HepG2 (cell line): ENCODE measurements at regions not wholly inside any gene's neighbourhood (a gene's known extent, or its start where the extent isn't known, plus 50 kb on each side); places are given as distances from the start of the nearest gene placed in this dataset.

Experiments
- ATAC-seq: fragments of 200-7000 bp; cut with Tn5 transposase; 3 replicates; pipeline ENCODE4 v1.9.1; 2020; ENCODE audit warnings: mild to moderate bottlenecking, moderate library complexity
- BruUV-seq: library from RNA; stranded (reverse); fragments of 400-500 nt; replicated peaks from 2 replicates; lab custom pipeline; 2021; lab: Mats Ljungman, UMichigan
- CTCF ChIA-PET: fragments of 300-600 bp; formaldehyde crosslinking; extraction: SDS; loops from one replicate; lab custom pipeline; 2021; ENCODE audit warnings: low total read pairs, inconsistent platforms, low intra/inter-chr PET ratio; lab: Yijun Ruan, JAX
- POLR2A ChIA-PET: fragments of 350-600 bp; sonication (Branson Sonifier 250); formaldehyde crosslinking; loops from one replicate; lab custom pipeline; 2020; ENCODE audit warnings: antibody characterized with exemption, inconsistent platforms; lab: Yijun Ruan, JAX
- DNase-seq: peaks from one replicate; pipeline ENCODE4 v3.0.0-alpha.2; 2015; ENCODE audit warnings: low spot score
- FAIRE-seq: peaks from 3 replicates; lab custom pipeline; 2011; peaks lifted over from hg19 to GRCh38; lab: Jason Lieb, UNC
- H2AFZ ChIP-seq: one replicate; pipeline ENCODE4 v1.6.1; 2011; ENCODE audit warnings: low read length, inconsistent platforms
- H3K27ac ChIP-seq: fragments of 300-600 bp; 3 replicates; pipeline ENCODE4 v1.8.0; 2011; ENCODE audit warnings: mixed run types, mild to moderate bottlenecking, mixed read lengths, low read length, inconsistent platforms; ENCODE audit not compliant: insufficient read depth; ENCODE audit errors: extremely low read length
- H3K27me3 ChIP-seq, 2 experiments: fragments of 200-600 bp in 1 of 2; 2 replicates in 1 of 2; 3 replicates in 1 of 2; pipeline versions ENCODE4 v1.6.0 to v1.8.0; 2011; ENCODE audit warnings: low read length in 2 of 2, mild to moderate bottlenecking in 2 of 2, moderate library complexity in 2 of 2, inconsistent platforms in 1 of 2; ENCODE audit not compliant: insufficient read depth in 2 of 2, control insufficient read depth in 1 of 2
- H3K36me3 ChIP-seq, 2 experiments: fragments of 200-600 bp in 1 of 2; replicated peaks in 1 of 2; 2 replicates in 1 of 2; 3 replicates in 1 of 2; pipeline versions ENCODE4 v1.5.1 to v1.8.0; 2011; ENCODE audit warnings: low read length in 2 of 2, inconsistent platforms in 1 of 2; ENCODE audit not compliant: insufficient read depth in 2 of 2, control insufficient read depth in 1 of 2
- H3K4me1 ChIP-seq: 2 replicates; pipeline ENCODE4 v1.5.1; 2012; ENCODE audit warnings: low read length, inconsistent platforms; ENCODE audit not compliant: insufficient read depth
- H3K4me2 ChIP-seq: 2 replicates; pipeline ENCODE4 v1.6.0; 2011; ENCODE audit warnings: low read depth, low read length, inconsistent platforms
- H3K4me3 ChIP-seq, 3 experiments: fragments of 200-600 bp in 1 of 3; sonication (generic), shearing (Covaris generic) in 1 of 3; replicated peaks in 1 of 3; 2 replicates each; pipeline ENCODE4 v1.5.1; 2011 to 2016; ENCODE audit warnings: low read length in 3 of 3, inconsistent platforms in 2 of 3, low read depth in 2 of 3, mild to moderate bottlenecking in 2 of 3, control low read depth in 1 of 3, mixed read lengths in 1 of 3; ENCODE audit not compliant: insufficient read depth in 1 of 3
- H3K79me2 ChIP-seq: one replicate; pipeline ENCODE4 v1.6.1; 2011; ENCODE audit warnings: low read length, inconsistent platforms; ENCODE audit not compliant: insufficient read depth
- H3K9ac ChIP-seq: 2 replicates; pipeline ENCODE4 v1.6.0; 2011; ENCODE audit warnings: mild to moderate bottlenecking, low read depth, low read length, inconsistent platforms; ENCODE audit not compliant: insufficient read depth
- H3K9me3 ChIP-seq: 2 replicates; pipeline ENCODE4 v1.5.1; 2012; ENCODE audit warnings: mild to moderate bottlenecking, low read length
- H4K20me1 ChIP-seq: 2 replicates; pipeline ENCODE4 v1.6.0; 2011; ENCODE audit warnings: inconsistent platforms, mild to moderate bottlenecking, low read length, moderate library complexity; ENCODE audit not compliant: insufficient read depth
- FOSL2 ChIP-seq: sonication (generic); formaldehyde crosslinking; IDR thresholded peaks from 2 replicates; pipeline ENCODE4 v1.4.0; 2020; ENCODE audit warnings: missing genetic modification reagents
- FOXC1 ChIP-seq: sonication (generic); formaldehyde crosslinking; IDR thresholded peaks from 2 replicates; pipeline ENCODE4 v1.8.0; 2022; ENCODE audit warnings: mild to moderate bottlenecking, missing genetic modification reagents, borderline replicate concordance
- GZF1 ChIP-seq: sonication (generic); formaldehyde crosslinking; IDR thresholded peaks from 2 replicates; pipeline ENCODE4 v1.5.1; 2020; ENCODE audit warnings: mild to moderate bottlenecking, missing genetic modification reagents
- RFX3 ChIP-seq: IDR thresholded peaks from 2 replicates; pipeline ENCODE4 v1.6.1; 2016; ENCODE audit warnings: missing biosample characterization, missing genetic modification reagents
- SP2 ChIP-seq: sonication (generic); formaldehyde crosslinking; IDR thresholded peaks from 2 replicates; pipeline ENCODE4 v1.5.1; 2020; ENCODE audit warnings: mild to moderate bottlenecking, missing genetic modification reagents
- TCF12 ChIP-seq, 2 experiments: fragments of 450-650 bp in 1 of 2; sonication (generic) in 1 of 2; formaldehyde crosslinking in 1 of 2; IDR thresholded peaks; 2 replicates each; pipeline versions ENCODE4 v1.6.1 to v1.8.0; 2017 to 2022; ENCODE audit warnings: antibody characterized with exemption in 1 of 2, mild to moderate bottlenecking in 1 of 2, missing genetic modification reagents in 1 of 2, moderate library complexity in 1 of 2
- ZBTB7A ChIP-seq: sonication (generic); formaldehyde crosslinking; IDR thresholded peaks from 2 replicates; pipeline ENCODE4 v1.8.0; 2022; ENCODE audit warnings: mild to moderate bottlenecking, missing genetic modification reagents
- ZFP37 ChIP-seq: sonication (generic); formaldehyde crosslinking; IDR thresholded peaks from 2 replicates; pipeline ENCODE4 v1.4.0; 2020; ENCODE audit warnings: missing genetic modification reagents, borderline replicate concordance
- WGBS: methylation state at CpG from one replicate; pipeline ENCODE4 v1.1.6; 2017; ENCODE audit warnings: low lambda C conversion rate; 5-methylcytosine and 5-hydroxymethylcytosine counted together
- in situ Hi-C: cut with HindIII; loops from 2 replicates; pipeline ENCODE4 v1.10.0; 2017; ENCODE audit warnings: low pct_unique_long_range_greater_than_20kb; ENCODE audit not compliant: extremely low pct_ligation_motif_present
- intact Hi-C: fragments of 100-400 bp; cut with micrococcal nuclease; formaldehyde crosslinking; loops from one replicate; pipeline ENCODE4 v1.10.0; 2022; ENCODE audit not compliant: unreplicated experiment
- TF ChIP-seq, protein P1 (sequence below): sonication (generic); formaldehyde crosslinking; IDR thresholded peaks from 2 replicates; pipeline ENCODE4 v1.4.0; 2020; ENCODE audit warnings: mild to moderate bottlenecking, missing genetic modification reagents

DNA sequence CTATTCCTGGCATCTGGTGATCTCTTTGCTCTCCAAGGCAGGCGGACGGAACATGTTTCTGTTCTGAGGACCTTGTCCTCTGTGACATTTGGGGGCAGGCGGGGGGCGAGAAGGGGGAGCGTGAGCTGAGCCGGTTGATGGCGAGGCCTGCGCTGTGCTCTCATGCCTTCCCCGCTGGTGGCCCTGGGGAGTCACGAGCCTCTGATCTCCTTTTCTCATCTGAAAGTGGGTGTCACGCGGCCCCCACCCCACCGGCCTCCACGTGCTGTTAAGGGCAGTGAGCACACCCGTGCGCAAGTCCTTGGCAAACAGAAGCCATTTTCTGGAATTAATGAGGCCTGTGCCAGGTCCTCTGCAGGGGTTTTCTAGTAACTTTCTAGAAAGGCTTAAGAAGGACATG is 102.8 kb upstream of the ACTRT2 start:
- 38% methylated on average over 10 of the region's 16 CpGs for WGBS
- no TSS peak for BruUV-seq
- H4K20me1 ChIP-seq, result no peaks in the 10 kb centered on the region
- H3K4me1 ChIP-seq, result no peaks in the 10 kb centered on the region
- no peak overlapping the region for H2AFZ ChIP-seq
- no peak for FAIRE-seq
- ATAC-seq, result no peak
- H3K79me2 ChIP-seq, result no peaks in the 10 kb centered on the region
- TF ChIP-seq FOSL2 (no peak), RFX3 (CRISPR knock-in tag) (no peak)
- in situ Hi-C loops, result no loop called here
- POLR2A ChIA-PET, result no interaction called here
- H3K27ac ChIP-seq, result no peak overlapping the region
- H3K9ac ChIP-seq, result no peak overlapping the region
- H3K36me3 ChIP-seq, result no peaks in the 10 kb centered on the region
- H3K9me3 ChIP-seq, result no peaks in the 10 kb centered on the region
- H3K27me3 ChIP-seq, result peaks cover 6 to 61% of the 10 kb centered on the region in 2 experiments; a peak in 4 of 5 replicates
- CTCF ChIA-PET, result no interaction called here
- no peak for DNase-seq
- H3K4me2 ChIP-seq, result no peak overlapping the region
- intact Hi-C loops, result no loop called here
- H3K4me3 ChIP-seq, result no peak overlapping the region

GRCh38 chr1:2919841-2920240 is 101.4 kb upstream of the ACTRT2 start:
- H4K20me1 ChIP-seq, result no peaks in the 10 kb centered on the region
- ChIA-PET CTCF (no interaction called here), POLR2A (no interaction called here)
- no peaks in the 10 kb centered on the region for H3K4me1 ChIP-seq
- intact Hi-C loops, result no loop called here
- H2AFZ ChIP-seq, result no peak overlapping the region
- no peak overlapping the region for H3K4me2 ChIP-seq
- no peaks in the 10 kb centered on the region for H3K9me3 ChIP-seq
- TF ChIP-seq ZFP37 (CRISPR knock-in tag), result no peak
- TF ChIP-seq ZBTB7A (CRISPR knock-in tag), result no peak
- no peak for TF ChIP-seq TCF12 (IDR thresholded peaks at IDR 0.05)
- TF ChIP-seq TCF12 (CRISPR knock-in tag; IDR thresholded peaks at IDR 0.05), result no peak
- TF ChIP-seq, protein P1, sequence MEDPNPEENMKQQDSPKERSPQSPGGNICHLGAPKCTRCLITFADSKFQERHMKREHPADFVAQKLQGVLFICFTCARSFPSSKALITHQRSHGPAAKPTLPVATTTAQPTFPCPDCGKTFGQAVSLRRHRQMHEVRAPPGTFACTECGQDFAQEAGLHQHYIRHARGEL (CRISPR knock-in tag), result no peak
- TF ChIP-seq SP2 (CRISPR knock-in tag), result no peak
- no peak for TF ChIP-seq FOXC1 (CRISPR knock-in tag)
- TF ChIP-seq GZF1 (CRISPR knock-in tag), result no peak
- FAIRE-seq, result no peak
- DNase-seq, result no peak
- in situ Hi-C loops, result no loop called here
- ATAC-seq, result no peak
- no TSS peak for BruUV-seq
- WGBS, result 30% methylated on average over 8 of the region's 17 CpGs
- no peak overlapping the region for H3K4me3 ChIP-seq
- H3K36me3 ChIP-seq, result no peaks in the 10 kb centered on the region
- H3K79me2 ChIP-seq, result no peaks in the 10 kb centered on the region
- H3K9ac ChIP-seq, result no peak overlapping the region
- H3K27me3 ChIP-seq, result peaks cover 12 to 69% of the 10 kb centered on the region in 2 experiments; a peak in 4 of 5 replicates
- no peak overlapping the region for H3K27ac ChIP-seq
